Islet precursor cell (in vitro differentiated cells): ENCODE measurements at regions not wholly inside any gene's neighbourhood (a gene's known extent, or its start where the extent isn't known, plus 50 kb on each side); places are given as distances from the start of the nearest gene placed in this dataset.
A peak's percentile ranks its signal among the peaks of the same experiment; 100 is the strongest.

Experiments used
- DNase-seq: peaks from one replicate; pipeline ENCODE4 v3.0.0-alpha.2; 2018

DNA sequence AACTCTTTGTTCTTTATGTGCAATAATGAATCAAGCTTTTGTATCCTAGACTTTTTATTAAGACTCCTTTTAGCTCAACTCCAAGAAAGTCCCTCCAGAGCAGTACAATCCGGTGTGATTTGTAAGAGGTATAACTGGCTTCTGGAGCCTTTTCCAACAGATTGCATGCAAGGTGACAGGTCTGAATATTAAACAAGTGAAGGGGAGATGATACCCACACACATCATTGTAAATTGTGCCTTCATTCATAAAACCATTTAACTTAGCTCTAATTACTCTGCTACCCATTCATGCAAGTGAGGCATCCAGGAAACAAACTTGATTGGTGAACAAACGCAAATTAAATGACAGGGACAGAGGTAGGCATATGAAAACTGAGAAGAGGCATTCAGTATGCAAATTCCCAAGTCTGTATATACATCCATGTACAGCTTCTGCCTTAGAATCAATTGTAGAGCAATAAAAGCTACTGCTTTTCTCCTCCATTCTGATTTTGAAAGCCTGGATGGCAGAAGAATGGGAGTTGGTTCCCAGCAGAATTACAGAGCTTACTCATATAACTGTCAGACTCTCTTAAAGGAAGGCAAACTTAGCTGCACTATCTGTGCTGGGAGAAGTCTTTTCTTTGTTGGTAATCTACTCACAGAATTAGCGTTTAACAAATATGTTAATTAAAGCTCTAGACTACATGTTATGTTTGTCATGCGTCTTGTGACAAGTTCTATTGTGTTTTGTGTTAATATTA is 261.0 kb upstream of the CDH6 start:
- DNase-seq = no peak

DNA sequence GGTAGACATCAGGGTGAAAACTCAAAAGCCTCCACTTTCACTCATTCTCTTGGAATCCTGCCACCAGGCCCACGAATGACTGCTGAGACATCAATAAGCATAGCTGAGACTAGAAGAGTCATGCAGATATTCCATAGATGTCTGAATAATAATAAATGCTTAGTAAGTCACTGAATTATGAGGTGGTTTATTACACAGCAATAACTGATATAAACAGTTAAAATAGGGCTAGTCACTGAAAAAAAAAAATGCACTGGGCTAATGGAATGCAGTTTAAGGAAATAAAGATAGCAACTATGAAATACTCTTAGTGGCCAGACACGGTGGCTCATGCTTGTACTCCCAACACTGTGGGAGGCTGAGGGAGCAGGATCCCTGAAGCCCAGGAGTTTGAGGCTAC is 262.8 kb upstream of the CDH6 start:
- DNase-seq = no peak

DNA sequence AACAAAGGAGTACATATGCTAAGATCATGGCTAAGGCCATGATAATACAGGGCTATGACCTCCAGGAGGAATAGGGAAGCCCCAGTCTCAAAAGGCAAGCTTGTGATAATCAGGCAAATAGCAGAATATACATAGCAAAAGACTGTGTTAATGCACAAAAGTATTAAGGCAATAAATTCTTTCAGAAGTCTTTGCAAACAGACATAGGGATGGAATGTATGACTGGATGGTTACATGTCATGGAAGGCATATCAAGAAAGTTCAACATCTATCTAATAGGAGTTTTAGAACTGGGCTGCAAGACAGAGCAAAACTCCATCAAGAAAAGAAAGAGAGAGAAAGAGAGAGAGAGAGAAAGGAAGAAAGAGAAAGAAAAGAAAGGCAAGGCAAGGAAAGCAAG is 264.5 kb upstream of the CDH6 start:
- DNase-seq = no peak

DNA sequence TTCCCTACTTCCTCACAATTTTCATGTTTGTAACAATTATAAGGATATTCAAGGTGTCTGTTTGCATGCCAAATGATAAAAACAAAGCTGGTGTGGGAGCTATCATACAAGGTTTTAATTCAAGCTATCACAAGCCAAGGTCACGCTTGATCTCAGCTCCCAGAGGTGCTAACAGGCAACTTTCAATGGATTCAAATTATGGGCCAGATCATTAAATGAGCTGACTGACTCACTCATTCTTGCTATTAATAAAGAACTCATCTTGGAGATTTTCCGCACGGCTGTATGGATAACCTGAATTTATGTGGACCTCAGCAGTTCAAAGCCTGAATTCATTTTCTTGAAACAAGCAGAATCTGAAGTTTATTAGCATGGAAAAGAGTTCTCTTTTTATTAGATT is 267.3 kb upstream of the CDH6 start:
- DNase-seq = no peak

DNA sequence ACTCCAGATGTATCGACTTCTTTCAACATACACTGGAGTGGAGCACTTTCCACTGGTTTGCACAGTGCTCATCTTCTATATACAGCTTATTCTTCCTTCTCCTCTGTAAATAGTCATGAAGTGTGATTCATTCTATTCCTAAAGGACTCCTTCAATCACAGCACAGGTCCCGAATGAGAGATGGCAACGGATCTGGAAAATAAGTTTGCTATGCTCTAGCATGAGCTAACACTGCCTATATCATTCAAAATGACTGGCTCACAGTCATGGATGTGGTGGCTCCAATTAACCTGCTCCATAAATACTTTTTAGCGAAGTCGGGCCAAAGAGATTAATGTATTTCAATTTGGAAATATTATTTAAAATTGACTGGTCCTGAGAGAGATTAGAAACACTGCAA is 272.1 kb upstream of the CDH6 start:
- no peak for DNase-seq

DNA sequence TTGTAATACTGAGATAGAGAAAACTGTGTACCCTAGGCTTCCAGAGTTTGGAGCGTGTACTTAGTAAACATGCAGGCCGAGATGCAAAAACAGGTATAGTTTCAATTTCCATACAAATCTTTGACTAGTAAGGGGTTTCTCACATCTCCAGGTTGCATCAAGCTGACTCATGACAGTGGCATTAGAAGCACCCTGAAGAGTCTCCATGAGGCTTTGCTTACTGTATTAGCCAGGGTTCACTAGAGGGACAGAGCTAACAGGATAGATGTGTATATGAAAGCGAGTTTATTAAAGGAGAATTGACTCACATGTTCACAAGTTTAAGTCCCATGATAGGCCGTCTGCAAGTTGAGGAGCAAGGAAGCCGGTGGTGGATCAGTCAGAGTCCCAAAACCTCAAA is 275.3 kb upstream of the CDH6 start:
- DNase-seq = peak; percentile 57

DNA sequence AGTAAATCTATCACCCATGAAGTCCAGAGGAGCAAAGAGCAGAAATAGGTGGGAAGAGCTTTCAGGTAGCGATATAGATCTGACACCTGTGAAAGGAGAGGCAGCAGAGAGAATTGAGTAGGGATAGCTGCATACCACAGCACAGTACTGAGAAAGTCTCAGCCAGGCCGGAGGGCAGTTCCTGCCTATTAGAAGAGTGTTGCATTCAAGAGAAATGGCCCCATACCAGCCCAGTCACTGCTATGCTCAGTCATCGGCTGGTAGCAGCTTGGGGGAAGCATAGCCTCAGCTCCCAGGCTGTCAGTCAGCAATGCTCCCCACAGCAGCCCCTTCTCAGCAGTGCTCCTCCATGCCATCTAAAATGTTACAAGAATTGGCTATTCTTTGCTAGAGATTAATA is 285.1 kb upstream of the CDH6 start:
- DNase-seq = peak; percentile 55

DNA sequence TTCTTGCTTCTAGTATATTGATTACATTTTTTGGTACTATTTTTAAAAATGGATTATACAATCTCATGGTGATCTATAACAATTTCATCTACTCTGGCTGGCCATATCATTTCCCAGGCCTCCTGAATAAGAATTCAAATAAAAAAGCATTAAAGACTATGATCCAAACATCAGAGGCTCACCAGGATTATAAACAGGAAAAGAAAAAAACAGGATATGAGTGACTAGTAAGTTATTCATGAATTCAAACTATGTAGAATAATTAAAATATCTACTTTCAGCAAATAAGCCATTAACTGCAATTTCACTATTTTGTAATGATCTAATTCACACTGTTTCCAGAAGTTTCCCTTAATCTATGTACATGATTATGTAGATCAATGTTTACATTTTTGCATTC is 293.1 kb upstream of the CDH6 start:
- no peak for DNase-seq

DNA sequence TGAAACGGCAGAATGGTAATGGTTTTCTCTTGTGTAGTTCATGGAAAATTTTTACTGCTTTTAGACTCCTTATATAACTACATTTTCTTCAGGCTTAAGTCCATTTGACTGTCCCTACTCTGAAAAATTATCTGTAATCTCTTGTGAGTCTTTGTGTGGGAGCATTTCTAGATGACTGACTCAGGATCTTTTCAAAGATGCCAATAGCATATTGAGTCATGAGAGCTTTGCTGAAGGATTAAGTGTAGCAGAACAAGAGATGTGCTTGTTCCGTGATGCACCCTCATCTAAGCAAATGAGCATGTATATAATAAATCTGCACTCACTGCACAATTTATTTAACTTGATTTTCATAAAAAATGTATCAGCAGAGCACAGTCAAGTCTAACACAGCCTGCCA is 298.7 kb upstream of the CDH6 start:
- DNase-seq = no peak

DNA sequence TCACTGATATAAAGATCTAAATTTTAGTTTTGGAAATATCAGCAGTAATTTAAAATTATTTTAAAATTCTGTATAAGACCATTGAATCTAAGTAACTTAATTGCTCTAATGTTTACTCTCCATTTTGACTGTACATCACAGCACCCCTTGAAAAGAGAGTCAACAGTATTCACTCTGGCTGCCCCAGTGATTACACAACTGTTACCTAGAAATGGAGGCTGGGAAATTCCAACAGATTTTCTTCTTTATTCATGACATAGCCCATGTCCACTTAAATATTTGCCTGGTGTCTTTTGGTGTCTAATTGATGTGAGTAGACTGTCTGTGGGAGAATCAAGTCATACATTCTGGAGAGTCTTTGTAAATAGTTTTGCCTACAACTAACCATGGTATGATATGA is 301.8 kb upstream of the CDH6 start:
- DNase-seq = no peak

DNA sequence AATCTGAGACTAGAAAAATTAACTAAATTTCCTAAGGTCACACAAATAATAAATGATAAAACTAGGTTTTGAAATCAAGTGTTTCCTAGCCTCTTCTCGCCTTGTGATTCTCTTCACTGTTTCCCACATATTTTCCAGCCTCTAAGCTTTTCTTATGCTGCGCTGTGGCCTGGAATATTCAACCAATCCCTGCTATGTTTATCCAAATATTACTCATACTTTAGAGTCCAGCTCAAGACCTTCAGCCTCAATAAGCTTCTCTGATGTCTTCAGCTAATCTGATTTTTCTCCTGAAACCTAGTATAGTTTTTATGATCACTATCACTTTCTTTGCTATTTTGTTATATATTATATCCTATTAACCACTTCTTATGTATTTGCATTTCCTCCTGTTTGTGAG is 303.1 kb upstream of the CDH6 start:
- no peak for DNase-seq

DNA sequence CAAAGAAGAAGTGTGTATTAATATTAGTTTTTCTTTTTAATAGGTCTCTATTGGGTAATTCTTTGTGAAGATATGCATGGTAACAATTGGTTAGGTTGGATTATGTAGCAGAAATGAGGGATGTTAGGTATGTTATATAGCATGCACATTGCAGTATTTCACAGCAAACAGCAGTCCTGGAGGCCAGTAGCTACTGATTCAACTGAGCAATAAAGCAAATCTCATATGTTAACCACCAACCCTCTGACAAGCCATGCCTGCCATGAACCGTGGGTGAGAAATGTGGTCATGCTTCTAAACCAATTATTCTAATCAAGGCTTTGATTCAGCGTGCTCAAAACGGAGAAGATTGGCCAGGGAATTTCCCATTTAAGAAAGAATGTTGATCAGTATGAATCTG is 313.0 kb upstream of the CDH6 start:
- DNase-seq = no peak

DNA sequence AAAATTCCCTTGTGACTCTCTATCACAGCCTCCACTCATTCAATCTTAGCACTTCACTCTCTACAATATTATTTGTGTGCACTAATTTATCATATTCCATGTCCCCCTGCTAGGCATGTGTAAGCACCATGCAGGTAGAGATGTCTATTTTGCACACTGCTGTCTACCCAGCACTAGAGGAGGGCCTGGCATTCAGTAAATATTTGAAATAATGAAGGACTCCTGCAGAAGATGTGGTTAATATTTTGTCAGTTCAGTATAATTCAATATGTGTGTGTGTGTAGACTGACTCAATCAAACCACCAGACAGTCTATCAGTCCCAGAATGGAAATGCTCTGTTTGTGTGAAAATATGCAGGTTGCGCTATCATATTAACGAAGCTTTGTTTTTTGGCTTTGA is 313.6 kb upstream of the CDH6 start:
- DNase-seq = no peak

DNA sequence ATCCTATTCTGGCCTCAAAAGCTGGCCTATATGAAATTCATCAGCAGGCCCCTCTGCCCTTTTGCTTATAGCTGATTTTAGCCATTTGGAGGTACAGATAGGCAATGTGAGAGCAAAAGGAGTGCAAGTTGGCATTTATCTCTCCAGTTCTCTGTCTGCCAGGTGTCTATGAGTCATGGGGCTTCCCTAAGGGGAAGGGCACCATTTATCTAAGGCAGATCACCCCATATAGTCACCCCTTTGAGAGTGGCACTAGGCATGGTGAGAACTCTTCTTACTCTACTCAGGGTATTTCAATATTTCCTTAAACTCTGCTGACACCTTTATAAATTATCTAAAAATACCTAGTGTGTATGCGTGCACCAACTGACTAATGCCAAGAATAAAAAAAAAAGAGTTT is 314.7 kb upstream of the CDH6 start:
- DNase-seq = no peak

DNA sequence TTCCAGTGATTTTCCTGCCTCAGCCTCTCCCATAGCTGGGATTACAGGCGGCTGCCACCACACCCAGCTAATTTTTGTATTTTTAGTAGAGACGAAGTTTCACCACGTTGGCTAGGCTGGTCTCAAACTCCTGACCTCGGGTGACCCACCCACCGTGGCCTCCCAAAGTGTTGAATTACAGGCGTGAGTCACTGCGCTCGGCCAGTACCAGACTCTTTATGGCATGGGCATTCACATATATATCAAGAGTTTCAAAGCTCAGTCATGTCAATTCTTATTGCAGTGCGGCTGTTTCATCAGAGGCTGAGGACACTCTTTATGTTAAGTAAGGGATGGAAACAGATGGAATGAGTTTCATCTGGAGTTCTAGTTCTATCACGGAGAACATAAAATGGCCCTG is 315.2 kb upstream of the CDH6 start:
- no peak for DNase-seq

DNA sequence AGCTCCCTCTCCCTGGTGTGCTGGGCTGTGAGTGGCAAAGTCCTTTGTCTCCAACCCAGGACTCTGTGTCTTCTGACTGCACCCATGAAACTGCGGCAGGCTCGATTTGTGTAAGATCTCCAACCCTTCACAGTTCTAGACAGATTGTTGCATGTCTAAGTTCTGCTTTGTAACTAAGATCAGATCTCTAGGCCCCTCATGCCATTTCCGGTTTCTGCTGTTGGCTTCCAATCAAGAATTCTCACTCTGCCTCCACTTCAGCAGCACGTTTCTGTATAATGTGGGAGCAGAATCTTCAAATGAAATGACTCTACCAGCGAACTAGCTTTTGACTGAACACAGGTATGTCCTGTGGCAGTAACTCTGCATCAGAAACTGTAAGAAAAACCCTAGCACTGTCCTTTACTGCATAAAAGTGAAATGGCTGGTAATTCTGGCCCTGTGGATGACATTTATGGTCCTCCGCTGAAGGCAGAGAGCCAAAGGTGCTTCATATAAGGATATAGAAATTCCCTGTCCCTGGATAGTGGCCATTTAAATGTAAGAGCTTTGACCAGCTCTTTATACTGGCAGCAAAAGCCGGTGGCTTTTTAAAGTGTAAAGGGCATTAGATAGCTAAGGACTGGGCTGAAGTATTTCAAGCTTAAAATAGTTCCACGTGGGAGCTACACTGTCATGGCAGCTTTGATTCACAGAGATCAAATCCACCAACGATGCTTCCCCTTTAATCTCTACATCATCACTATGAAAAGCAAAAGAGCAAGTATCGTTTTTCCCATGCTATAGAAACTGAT is 319.0 kb upstream of the CDH6 start:
- DNase-seq = no peak

DNA sequence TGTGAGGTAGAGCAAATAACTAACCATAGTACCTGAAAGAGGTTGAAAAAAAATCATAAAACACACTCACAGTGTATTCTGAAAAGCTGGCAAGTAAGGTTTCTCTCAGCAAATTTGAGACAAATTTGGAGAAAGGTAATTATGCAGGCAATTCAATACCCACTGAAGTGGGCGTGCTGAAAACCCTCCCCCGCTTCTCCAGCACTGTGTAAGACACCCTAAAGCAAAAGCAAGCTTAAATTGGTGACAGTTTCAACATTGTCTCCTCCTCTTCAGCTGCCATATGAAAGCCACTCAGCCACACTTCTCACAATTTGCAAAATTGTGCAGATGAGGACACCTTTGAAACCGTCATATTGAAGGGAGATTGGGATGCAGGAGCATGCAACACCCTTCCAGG is 322.3 kb upstream of the CDH6 start:
- no peak for DNase-seq

DNA sequence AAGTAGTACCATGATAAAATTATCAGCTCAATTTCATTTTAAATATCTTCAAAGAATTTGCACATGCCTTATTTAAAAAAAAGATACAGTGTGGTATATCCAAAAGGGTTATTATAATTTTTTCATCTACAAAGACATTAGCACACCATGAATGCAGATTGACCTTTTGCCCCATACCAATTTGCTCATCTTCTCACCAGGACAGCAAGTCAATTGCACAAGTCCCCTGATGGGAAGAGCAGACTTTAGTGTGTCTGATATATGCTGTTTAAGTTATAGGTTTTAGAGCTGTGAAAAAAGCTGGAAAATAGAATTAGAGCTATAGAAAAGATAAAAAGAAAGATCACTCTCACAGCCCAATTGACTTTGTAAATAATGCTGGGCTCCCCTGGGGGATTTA is 325.8 kb upstream of the CDH6 start:
- DNase-seq = no peak

DNA sequence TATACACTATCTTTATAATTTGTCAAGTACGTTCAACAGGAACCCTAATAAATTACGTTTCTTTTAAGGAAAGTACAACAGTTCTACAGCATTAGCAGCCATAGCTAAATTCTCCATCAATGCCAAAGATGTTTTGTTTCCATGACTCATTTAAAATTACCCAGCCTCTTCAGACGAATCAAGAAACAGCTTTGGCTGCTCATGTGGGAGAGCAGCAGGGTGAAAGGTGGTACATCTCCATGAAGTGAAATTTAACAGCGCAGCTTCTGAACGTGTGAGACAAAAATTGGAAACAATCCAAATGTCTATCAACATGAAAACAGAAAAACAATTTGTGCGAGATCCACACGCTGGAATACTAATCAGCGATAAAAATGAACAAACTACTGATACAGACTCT is 327.3 kb upstream of the CDH6 start:
- DNase-seq = no peak

DNA sequence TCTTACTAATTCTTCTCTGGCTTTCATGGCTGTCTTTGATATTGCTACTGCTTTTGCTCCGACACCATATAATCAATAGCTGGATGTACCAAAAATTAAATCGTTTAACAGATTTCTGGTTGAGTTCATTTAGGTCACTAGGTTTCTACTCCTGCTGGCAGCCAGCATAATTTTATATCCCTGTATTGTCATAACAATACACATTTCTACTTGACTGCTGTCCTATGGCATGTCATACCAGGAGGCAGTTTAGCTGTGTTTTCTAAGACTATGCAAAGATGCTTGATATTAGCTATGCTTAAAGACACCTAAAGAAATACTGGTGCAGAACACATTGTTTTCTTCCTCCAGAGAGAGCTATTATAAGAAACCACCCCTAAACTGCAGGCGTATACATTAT is 337.2 kb upstream of the CDH6 start:
- DNase-seq = no peak

DNA sequence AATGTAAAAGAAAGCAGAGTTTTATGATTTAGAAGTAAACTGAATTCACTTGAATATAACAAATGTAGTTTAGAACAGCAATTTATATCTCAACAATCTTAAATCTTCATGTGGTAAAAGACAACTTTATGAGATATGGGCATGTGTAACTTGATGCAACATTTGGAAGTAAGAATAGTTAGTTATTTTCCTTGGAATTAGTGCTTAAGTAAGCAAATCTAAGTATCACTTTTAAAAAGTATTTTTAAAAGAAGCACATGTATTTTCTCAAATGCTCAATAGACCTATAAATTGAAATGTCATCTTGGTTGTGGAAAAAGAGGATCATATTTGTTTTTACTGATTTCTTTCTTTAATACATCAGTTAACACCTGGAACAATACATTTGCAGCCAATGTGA is 340.3 kb upstream of the CDH6 start:
- no peak for DNase-seq

DNA sequence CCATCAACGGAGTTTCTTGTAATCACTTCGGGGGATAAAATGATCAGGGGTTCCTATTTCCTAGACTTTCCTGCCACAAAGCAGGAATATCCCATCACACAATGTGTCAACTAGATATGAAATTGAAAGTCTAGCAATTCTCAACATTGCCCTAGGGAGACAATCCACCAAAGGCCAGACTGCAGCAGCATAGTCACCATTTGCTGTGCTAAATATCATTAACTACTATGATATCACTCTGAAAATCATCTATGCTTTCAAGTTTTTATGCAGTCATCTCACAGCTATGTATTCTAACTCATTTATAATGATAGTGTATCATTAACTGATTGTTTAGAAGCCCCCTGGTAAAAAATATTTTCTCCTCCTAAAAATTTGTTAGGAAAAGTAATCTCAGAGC is 342.6 kb upstream of the CDH6 start:
- no peak for DNase-seq

DNA sequence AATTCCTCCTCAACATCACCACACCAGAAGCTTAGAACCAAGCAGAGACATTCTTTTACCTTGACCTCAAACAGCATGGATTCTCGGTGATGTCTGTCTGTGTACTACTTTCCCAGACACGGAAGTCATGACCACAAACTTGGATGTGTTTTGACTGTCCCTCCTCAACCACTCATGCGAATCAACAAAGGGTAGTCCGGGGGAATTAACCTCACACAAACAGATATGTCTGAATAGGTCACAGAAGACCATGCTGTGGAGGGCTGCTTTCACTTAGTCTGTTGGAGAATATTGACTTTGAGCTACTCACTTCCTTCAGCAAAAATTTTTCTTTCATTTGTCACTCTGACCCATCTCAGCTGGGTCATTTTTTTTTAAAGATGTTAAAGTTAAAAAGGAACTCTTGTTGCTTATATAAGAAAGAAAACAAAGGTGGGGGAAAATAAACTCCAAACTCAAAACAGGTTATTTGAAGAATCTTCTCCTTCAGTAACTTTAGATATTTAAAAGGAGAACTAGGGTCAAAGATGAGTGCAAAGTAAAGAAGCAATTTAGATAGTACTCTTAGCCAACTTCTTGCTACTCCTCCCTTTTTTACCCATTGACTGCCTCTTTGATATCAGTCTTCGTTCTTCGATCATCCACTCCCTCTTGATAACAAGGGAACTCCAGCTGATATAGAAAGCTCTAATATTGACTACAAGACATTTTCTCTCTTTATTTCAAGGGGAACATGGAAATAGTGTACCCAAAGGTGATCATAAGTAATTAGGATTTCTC is 343.4 kb upstream of the CDH6 start:
- peak; percentile 65 for DNase-seq

DNA sequence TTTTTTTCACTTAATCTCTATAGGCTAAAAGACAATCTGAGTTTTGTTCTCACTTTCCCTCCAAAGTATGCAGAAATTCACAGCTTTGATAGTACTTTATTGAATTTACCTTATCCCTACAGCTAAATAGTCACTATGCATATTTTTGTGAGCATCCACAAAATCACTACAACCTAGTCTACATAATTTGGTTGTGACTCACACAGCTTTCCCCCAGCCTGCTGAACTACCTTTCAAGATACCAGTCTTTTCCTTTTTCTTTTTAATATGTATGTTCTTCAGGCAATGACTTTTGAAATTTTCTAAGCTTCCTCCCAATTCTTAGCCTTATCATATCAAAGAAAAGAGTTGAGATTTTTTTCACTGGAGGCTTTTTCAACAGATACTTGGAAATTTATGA is 347.3 kb upstream of the CDH6 start:
- DNase-seq = no peak
